Activated CD4-positive, alpha-beta memory T cell treated with anti-CD3 and anti-CD28 coated beads for 36 hours (primary cell): ENCODE measurements at regions not wholly inside any gene's neighbourhood (a gene's known extent, or its start where the extent isn't known, plus 50 kb on each side); places are given as distances from the start of the nearest gene placed in this dataset.
"Not testable (repeated sequence)": the region's sequence is repeated elsewhere in the genome, so short reads cannot be mapped to it uniquely, and the experiment has no call there.

Experiments
- CTCF ChIA-PET: fragments of 350-600 bp; sonication (Branson Sonifier 250); formaldehyde crosslinking; loops from one replicate; lab custom pipeline; 2021; ENCODE audit warnings: antibody characterized with exemption, inconsistent platforms; lab: Charles Lee
- POLR2A ChIA-PET: fragments of 350-600 bp; sonication (Branson Sonifier 250); formaldehyde crosslinking; loops from one replicate; lab custom pipeline; 2021; ENCODE audit warnings: antibody characterized with exemption; lab: Charles Lee
- DNase-seq: peaks from one replicate; pipeline ENCODE4 v3.0.0-alpha.2; 2020
- H3K27ac Mint-ChIP-seq: one replicate; pipeline ENCODE4 v1.8.0; 2021; ENCODE audit warnings: mixed read lengths
- H3K27me3 Mint-ChIP-seq: one replicate; pipeline ENCODE4 v1.8.0; 2021; ENCODE audit warnings: mixed read lengths
- H3K36me3 Mint-ChIP-seq: one replicate; pipeline ENCODE4 v1.8.0; 2021; ENCODE audit warnings: mixed read lengths
- H3K4me1 Mint-ChIP-seq: one replicate; pipeline ENCODE4 v1.8.0; 2021; ENCODE audit warnings: low read depth, mixed read lengths
- H3K4me3 Mint-ChIP-seq: one replicate; pipeline ENCODE4 v1.8.0; 2021; ENCODE audit warnings: mild to moderate bottlenecking, mixed read lengths
- H3K9me3 Mint-ChIP-seq: one replicate; pipeline ENCODE4 v1.8.0; 2021; ENCODE audit warnings: mixed read lengths
- intact Hi-C: fragments of 100-400 bp; cut with micrococcal nuclease; formaldehyde crosslinking; loops from one replicate; pipeline ENCODE4 v1.15.1; 2023

GRCh38 chr18:6563896-6564295 lies 149.2 kb upstream of the L3MBTL4 start:
- intact Hi-C loops: no loop called here
- ChIA-PET CTCF (no interaction called here), POLR2A (no interaction called here)
- Mint-ChIP-seq H3K27ac (no peak overlapping the region), H3K27me3 (no peaks in the 10 kb centered on the region), H3K4me3 (no peak overlapping the region), H3K9me3 (peaks cover 3% of the 10 kb centered on the region), H3K36me3 (no peaks in the 10 kb centered on the region), H3K4me1 (no peaks in the 10 kb centered on the region)
- DNase-seq: no peak

- intact Hi-C loops: no loop called here
Measured at GRCh38 chr18:6564950-6565814, 150.5 kb upstream of the L3MBTL4 start.

GRCh38 chr18:6565815-6566081 lies 151.0 kb upstream of the L3MBTL4 start:
- no peaks in the 10 kb centered on the region for H3K27me3 Mint-ChIP-seq
- POLR2A ChIA-PET: no interaction called here
- DNase-seq: no peak
- intact Hi-C loops: no loop called here
- H3K4me3 Mint-ChIP-seq: no peak overlapping the region
- H3K9me3 Mint-ChIP-seq: peaks cover 3% of the 10 kb centered on the region
- no peak overlapping the region for H3K27ac Mint-ChIP-seq
- CTCF ChIA-PET: no interaction called here
- H3K36me3 Mint-ChIP-seq: no peaks in the 10 kb centered on the region
- H3K4me1 Mint-ChIP-seq: no peaks in the 10 kb centered on the region

More at GRCh38 chr18:6564950-6565814, 150.5 kb upstream of the L3MBTL4 start:
- no peak overlapping the region for H3K27ac Mint-ChIP-seq
- POLR2A ChIA-PET: no interaction called here
- CTCF ChIA-PET: no interaction called here
- no peaks in the 10 kb centered on the region for H3K4me1 Mint-ChIP-seq
- no peak for DNase-seq
- peaks cover 3% of the 10 kb centered on the region for H3K9me3 Mint-ChIP-seq
- no peaks in the 10 kb centered on the region for H3K36me3 Mint-ChIP-seq
- H3K27me3 Mint-ChIP-seq: no peaks in the 10 kb centered on the region
- no peak overlapping the region for H3K4me3 Mint-ChIP-seq

- no peaks in the 10 kb centered on the region for H3K27me3 Mint-ChIP-seq
- H3K27ac Mint-ChIP-seq: no peak overlapping the region
- CTCF ChIA-PET: no interaction called here
- no peak overlapping the region for H3K4me3 Mint-ChIP-seq
- H3K9me3 Mint-ChIP-seq: peaks cover 3% of the 10 kb centered on the region
- no peak for DNase-seq
- no peaks in the 10 kb centered on the region for H3K4me1 Mint-ChIP-seq
- intact Hi-C loops: no loop called here
- POLR2A ChIA-PET: no interaction called here
- H3K36me3 Mint-ChIP-seq: no peaks in the 10 kb centered on the region
Measured at GRCh38 chr18:6566338-6566911, 151.7 kb upstream of the L3MBTL4 start.

- no peaks in the 10 kb centered on the region for H3K4me1 Mint-ChIP-seq
- DNase-seq: no peak
- intact Hi-C loops: no loop called here
- POLR2A ChIA-PET: no interaction called here
- no peaks in the 10 kb centered on the region for H3K27me3 Mint-ChIP-seq
- H3K4me3 Mint-ChIP-seq: no peak overlapping the region
- H3K36me3 Mint-ChIP-seq: no peaks in the 10 kb centered on the region
- CTCF ChIA-PET: no interaction called here
- no peak overlapping the region for H3K27ac Mint-ChIP-seq
- peaks cover 2% of the 10 kb centered on the region for H3K9me3 Mint-ChIP-seq
Measured at GRCh38 chr18:6569813-6570212, 155.1 kb upstream of the L3MBTL4 start.

- CTCF ChIA-PET: no interaction called here
- Mint-ChIP-seq H3K36me3 (no peaks in the 10 kb centered on the region), H3K27ac (no peak overlapping the region), H3K4me3 (no peak overlapping the region), H3K4me1 (no peaks in the 10 kb centered on the region), H3K27me3 (no peaks in the 10 kb centered on the region), H3K9me3 (peaks cover 2% of the 10 kb centered on the region)
- intact Hi-C loops: no loop called here
- POLR2A ChIA-PET: no interaction called here
- no peak for DNase-seq
Measured at GRCh38 chr18:6570581-6571238, 156.0 kb upstream of the L3MBTL4 start.

GRCh38 chr18:6571239-6571602 lies 156.5 kb upstream of the L3MBTL4 start:
- POLR2A ChIA-PET: no interaction called here
- Mint-ChIP-seq H3K9me3 (peaks cover 2% of the 10 kb centered on the region), H3K36me3 (no peaks in the 10 kb centered on the region), H3K4me1 (no peaks in the 10 kb centered on the region), H3K27me3 (no peaks in the 10 kb centered on the region), H3K27ac (no peak overlapping the region), H3K4me3 (no peak overlapping the region)
- intact Hi-C loops: no loop called here
- CTCF ChIA-PET: no interaction called here
- DNase-seq: no peak

- intact Hi-C loops, POLR2A ChIA-PET, H3K27me3 Mint-ChIP-seq, H3K36me3 Mint-ChIP-seq, CTCF ChIA-PET, H3K27ac Mint-ChIP-seq, DNase-seq, H3K9me3 Mint-ChIP-seq, H3K4me1 Mint-ChIP-seq, H3K4me3 Mint-ChIP-seq: not testable (repeated sequence)
Measured at GRCh38 chr18:6572192-6572591, 157.3 kb upstream of the ARHGAP28 start.

- H3K27me3 Mint-ChIP-seq: no peaks in the 10 kb centered on the region
- POLR2A ChIA-PET: no interaction called here
- no peak overlapping the region for H3K27ac Mint-ChIP-seq
- DNase-seq: no peak
- CTCF ChIA-PET: no interaction called here
- H3K4me1 Mint-ChIP-seq: no peaks in the 10 kb centered on the region
- H3K4me3 Mint-ChIP-seq: no peak overlapping the region
- intact Hi-C loops: no loop called here
- no peaks in the 10 kb centered on the region for H3K36me3 Mint-ChIP-seq
- peaks cover 2% of the 10 kb centered on the region for H3K9me3 Mint-ChIP-seq
Measured at GRCh38 chr18:6574631-6575030, 154.9 kb upstream of the ARHGAP28 start.

GRCh38 chr18:6575908-6576307 lies 153.6 kb upstream of the ARHGAP28 start:
- intact Hi-C loops: no loop called here
- CTCF ChIA-PET: no interaction called here
- H3K36me3 Mint-ChIP-seq: no peaks in the 10 kb centered on the region

GRCh38 chr18:6576718-6577375 lies 152.7 kb upstream of the ARHGAP28 start:
- intact Hi-C loops: no loop called here
- no peak for DNase-seq
- Mint-ChIP-seq H3K4me3 (no peak overlapping the region), H3K36me3 (no peaks in the 10 kb centered on the region), H3K27ac (no peak overlapping the region), H3K27me3 (no peaks in the 10 kb centered on the region), H3K4me1 (no peaks in the 10 kb centered on the region), H3K9me3 (no peaks in the 10 kb centered on the region)
- POLR2A ChIA-PET: no interaction called here
- CTCF ChIA-PET: no interaction called here

More at GRCh38 chr18:6575908-6576307, 153.6 kb upstream of the ARHGAP28 start:
- H3K27ac Mint-ChIP-seq: no peak overlapping the region
- no peak overlapping the region for H3K4me3 Mint-ChIP-seq
- H3K4me1 Mint-ChIP-seq: no peaks in the 10 kb centered on the region
- H3K9me3 Mint-ChIP-seq: peaks cover 2% of the 10 kb centered on the region
- DNase-seq: no peak
- POLR2A ChIA-PET: no interaction called here
- no peaks in the 10 kb centered on the region for H3K27me3 Mint-ChIP-seq

- Mint-ChIP-seq H3K4me3 (no peak overlapping the region), H3K36me3 (no peaks in the 10 kb centered on the region), H3K9me3 (peaks cover 5% of the 10 kb centered on the region), H3K27ac (no peak overlapping the region), H3K27me3 (no peaks in the 10 kb centered on the region), H3K4me1 (no peaks in the 10 kb centered on the region)
- DNase-seq: no peak
- POLR2A ChIA-PET: no interaction called here
- CTCF ChIA-PET: no interaction called here
- intact Hi-C loops: no loop called here
Measured at GRCh38 chr18:6578686-6579085, 150.8 kb upstream of the ARHGAP28 start.
